HG02759 (cell line): ENCODE measurements at regions not wholly inside any gene's neighbourhood (a gene's known extent, or its start where the extent isn't known, plus 50 kb on each side); places are given as distances from the start of the nearest gene placed in this dataset.

Experiments used
- ATAC-seq: cut with Tn5 transposase; IDR thresholded peaks from one replicate; pipeline ENCODE4 v1.9.1; 2021; ENCODE audit warnings: mild to moderate bottlenecking, moderate library complexity; ENCODE audit not compliant: unreplicated experiment

GRCh38 chr5:54746777-54747398, 229.3 kb downstream of the SNX18 start:
- ATAC-seq, result no peak

DNA sequence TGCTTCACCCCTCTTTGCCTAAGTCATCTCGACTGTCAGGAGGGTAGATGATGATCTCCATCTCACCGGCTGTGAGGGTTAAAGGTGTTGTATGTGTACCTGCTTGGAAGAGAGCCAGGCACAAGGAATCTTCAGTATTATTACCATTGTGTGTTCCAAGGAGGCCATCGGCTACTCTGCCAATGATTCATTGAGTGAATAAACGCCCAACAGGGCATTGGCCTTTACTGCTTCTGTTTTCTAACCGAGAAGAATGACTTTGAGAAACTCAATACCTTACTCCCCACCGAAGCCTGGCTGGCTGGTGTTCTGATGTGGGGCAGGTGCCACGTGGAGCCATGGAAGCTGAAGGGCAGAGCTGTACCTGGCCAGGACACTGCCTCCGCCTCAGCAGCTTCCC, 228.8 kb downstream of the SNX18 start:
- ATAC-seq, result no peak

DNA sequence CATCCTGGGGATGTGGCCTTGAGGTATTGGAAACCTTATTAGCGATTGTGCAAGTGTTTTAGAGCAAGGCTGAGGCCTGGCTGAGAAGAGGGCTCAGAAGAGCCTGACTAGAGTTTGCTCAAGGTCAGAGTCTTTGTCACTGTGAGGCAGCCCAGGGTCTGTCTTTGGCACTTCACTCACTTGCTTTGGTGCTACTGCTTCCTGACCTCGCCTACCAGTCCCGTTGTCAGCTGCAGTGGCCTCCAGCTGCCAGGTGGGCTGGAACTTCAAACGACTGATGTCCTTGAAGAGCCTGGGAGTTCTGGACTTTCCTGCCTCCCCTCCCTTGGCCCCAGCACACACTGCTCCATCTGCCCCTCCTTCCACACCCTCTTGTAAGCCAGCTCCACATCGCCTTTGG, 228.0 kb downstream of the SNX18 start:
- ATAC-seq, result no peak

DNA sequence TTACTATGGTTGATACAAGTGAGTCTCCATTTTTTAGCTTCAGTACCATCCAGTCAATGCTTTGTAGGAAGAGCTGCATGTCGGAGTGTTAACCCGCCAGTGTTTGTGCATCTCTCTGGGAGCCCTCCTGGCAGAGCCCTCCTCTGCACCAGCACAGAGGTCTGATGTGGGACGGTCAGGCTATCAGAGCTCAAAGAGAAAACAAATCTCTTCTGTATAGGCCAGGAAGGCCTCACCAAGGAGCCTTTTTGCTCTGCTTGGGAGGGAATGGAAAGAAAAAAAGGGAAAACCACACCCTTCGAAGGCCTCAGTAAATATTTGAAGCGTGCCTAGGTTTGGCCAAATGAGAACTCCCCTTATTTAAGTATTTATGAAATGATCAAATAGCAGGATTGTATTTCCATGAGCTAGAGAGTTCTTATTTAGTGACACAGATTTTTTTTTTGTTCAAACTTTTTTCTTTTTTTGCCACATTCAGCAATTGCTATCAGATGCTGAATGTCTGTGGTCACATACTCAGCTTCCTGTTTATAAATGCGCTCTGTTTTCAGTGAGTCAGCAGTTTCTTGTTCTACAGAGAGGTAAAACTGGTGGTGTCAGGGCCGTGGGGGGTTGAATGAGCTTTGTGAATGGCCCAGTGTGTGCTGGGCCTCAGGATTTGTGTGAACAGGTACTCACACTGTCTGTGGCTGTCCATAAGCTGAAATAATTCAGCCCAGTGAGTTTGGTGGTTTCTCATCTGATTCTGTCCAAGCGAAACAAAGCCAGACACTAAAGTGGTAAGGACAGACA, 226.6 kb downstream of the SNX18 start:
- ATAC-seq, result peak; percentile 74

GRCh38 chr5:54743581-54743980, 226.0 kb downstream of the SNX18 start:
- no peak for ATAC-seq

DNA sequence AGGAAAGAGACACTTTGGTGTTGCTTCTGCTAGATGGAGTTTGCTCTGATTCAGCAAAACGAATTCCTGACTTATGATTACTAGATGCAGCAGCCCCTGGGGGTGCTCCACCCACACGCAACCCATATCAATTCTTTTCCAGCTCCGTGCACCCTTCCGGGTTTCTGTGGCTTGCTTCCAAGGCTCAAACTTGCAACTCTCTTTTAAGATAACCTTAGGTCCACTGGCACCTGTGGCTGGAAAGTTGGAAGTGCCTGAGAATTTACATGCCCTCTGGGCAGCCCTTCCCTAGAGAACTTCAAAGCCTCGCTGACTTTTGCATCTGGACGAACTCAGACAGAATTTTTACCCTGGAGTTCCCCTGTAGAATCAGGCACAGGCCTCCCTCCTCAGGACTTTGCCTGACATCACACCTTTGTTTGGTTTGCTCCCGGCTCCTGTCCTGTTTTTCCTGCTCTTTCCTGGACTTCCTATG, 224.9 kb downstream of the SNX18 start:
- ATAC-seq, result no peak

- no peak for ATAC-seq
These were observed 224.2 kb downstream of the SNX18 start for GRCh38 chr5:54741711-54742110.

GRCh38 chr5:54740141-54740540, 222.6 kb downstream of the SNX18 start:
- ATAC-seq, result no peak

DNA sequence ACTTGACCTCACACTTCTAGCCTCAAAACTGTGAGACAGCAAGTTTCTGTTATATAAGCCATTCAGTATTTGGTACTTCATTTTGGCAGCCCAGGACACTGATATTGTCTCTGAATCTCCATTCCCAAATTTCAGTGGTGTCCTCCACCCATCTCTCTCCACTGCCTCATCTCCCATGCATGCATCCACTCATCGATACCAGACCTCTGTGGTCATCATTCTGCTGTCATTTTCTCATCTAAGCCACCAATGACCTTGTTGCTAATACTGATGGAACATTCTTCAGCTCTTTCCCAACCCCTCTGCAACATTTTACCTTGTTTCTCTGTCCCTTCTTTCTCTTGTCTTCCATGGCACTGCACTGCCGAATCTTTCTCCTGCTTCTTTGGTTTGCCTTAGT, 221.8 kb downstream of the SNX18 start:
- no peak for ATAC-seq

DNA sequence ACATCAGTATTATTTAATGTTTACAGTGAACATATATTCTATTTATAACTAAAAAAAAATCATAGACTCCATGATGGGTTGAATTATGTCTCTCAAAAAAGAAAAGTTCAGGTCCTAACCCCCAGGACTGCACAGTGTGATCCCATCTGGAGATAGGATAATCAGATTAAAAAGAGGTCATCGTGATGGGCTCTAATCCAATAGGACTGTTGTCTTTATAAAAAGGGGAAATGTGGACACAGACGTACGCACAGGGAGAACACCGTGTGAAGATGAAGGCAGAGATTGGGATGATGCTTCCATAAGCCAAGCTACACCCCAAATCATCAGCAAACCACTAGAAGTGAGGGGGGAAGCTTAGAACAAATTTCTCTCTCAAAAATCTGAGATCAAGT, 221.4 kb downstream of the SNX18 start:
- ATAC-seq, result no peak

DNA sequence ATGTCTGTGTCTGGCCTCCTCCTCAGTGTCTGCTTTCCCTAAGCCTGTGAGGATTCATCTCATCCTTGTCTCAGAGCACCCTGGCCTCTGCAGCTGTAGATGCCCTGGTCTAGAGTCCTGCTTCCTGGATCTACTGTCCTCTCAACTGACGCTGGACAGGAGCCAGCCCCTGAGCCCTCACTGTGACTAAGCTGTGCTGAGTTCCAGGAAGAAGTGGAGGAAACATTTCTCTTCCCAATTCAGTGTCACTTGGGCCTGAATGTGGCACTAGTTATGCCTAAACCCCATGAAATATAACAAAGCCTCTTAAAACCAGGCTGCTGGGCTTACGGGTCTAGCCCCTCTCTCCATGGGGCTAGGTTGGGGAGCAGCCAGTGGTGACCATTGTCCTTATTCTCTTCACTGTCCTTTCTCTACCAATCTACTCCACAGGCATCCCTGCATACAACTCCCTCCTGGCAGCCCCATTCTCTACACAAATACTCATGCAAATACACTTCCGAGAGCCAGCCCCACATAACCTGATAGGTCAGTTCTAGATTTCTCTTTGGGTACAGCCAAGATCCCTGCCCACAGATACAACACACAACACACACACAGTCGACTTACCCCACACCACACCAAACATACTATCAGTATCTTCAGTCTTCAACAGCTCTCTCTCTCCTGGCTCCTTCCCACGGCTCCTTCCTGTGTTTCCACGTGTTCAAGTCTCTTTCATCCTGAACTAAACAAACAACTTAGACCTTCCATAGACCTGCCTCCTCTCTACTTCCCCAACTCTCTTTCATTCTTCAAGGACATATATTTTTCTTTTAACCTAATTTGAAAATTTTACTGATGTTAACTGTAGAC, 220.8 kb downstream of the SNX18 start:
- ATAC-seq, result no peak

DNA sequence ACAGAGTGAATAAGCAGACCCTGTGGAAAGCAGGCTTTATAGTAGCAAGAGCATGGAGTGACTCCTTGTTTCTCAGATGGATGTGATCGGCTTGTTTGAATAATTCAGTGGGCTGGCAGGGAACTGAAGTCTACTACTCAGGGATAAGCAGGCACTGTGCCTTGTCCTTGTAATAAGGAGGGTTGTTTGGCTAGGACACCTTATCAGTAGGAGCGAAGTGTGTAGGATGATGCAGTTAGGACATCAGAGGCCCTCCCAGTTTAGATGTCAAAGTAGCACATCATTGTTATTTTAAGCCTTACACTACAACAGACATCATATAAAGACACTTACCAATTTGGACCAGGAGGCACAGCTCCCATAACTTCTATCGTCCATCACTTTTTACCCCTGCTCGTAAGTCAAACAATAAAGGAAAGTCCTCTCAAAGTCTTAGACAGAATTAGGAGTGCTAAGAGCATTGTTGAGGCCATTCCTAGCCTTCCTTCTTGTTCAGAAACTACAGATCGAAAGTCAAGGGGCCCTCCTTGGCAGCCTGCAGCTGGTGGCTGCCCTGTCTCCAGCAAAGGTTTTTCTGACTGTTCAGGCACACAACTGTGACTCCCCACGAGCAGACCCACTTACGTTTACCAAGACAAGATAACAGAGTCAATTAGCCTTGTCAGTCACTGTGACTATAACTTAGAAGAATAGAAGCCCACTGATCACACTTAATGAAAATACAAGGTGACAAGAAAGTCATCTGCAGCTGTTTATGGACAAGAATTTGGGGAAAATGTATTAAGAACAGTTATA, 218.6 kb downstream of the SNX18 start:
- no peak for ATAC-seq

GRCh38 chr5:54733101-54733500, 215.5 kb downstream of the SNX18 start:
- no peak for ATAC-seq

DNA sequence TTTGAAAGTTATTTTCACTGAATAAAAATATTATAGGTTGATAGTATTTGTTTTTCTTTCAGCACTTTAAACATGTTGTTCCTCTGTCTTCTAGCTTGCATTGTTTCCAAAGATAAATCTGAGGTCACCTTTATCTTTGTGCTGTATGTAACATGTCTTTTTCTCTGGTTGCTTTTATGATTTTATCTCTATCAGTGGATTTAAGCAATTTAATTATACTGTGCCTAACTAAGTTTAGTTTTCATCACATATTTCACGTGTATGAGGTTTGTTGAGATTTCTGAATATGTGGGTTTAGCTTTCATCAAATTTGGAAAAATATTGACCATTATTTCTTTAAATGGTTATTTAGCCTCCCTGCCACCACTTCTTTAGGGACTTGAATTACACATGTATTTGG, 214.5 kb downstream of the SNX18 start:
- no peak for ATAC-seq

GRCh38 chr5:54728588-54728915, 211.0 kb downstream of the SNX18 start:
- no peak for ATAC-seq

DNA sequence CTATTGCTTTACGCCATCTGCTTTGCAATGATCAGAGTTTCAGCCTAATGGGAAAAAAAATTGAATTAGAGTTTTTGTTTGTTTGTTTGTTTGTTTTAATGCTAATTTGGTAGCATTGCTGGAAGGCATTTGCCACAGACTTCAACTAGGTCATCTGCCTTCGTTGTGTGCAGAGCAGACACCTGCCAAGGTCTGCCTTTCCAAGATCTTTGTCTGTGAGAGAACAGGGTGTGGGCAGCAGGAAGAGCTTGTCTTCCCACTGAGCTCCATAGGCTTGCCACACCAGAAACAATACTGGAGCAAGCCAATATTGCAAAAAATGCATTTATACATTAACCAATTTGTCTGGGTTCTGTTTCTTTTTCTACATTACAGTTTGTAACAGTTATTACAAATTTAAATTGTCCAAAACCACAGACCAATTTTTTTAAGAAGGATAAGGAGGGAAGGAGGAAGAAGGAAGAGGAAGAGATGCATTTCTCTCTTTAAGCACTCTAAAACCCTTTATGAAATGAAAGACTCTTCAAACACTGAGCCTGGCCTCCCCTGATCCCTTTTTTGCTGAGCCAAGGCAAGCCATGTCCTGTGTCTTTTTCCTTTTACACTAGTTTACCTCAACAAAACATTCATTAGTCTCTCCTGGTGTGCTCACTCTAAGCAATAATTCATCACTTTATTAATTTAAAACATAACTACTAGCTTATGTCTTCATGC, 210.5 kb downstream of the SNX18 start:
- no peak for ATAC-seq

DNA sequence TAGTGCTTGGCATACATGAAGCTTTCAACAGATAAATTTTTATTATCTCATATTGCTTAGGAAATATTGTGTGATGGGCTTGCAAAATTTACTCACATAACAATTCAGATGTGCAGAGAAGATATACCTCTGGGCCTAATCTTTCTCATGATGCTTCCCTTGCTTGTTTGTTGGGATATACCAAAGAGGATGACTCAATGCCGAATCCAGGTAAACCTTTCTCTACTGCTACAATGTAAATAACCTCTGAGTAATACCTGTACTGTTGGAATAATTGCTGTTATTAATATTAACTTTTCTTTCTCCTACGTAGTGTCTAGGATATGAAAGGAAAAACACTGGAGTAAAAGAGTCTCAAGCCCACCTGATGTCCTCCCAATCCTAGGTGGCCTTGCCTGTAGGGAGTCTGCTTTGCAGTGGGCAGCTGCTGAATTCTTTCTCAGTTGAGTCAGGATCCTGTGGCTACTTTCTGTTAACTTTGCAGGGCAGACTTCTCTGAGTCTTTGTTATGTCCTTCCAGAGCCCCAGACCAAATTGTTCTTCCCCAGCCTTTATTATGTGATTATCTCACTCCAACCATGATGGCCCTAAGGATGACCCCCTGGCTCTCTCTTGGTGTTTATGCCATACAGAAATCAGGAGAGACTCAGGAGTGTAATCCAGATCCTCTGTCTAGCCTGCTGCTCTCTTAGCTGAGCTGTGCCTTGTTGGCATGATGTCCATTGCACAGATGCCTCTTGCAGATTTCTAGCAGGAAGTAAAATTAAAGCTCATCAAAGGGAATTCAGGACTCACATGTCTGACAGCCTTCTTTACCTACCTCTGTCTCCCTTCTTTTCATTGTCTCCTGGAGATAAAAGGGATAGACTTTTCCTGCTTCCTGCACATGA, 208.1 kb downstream of the SNX18 start:
- ATAC-seq, result no peak

DNA sequence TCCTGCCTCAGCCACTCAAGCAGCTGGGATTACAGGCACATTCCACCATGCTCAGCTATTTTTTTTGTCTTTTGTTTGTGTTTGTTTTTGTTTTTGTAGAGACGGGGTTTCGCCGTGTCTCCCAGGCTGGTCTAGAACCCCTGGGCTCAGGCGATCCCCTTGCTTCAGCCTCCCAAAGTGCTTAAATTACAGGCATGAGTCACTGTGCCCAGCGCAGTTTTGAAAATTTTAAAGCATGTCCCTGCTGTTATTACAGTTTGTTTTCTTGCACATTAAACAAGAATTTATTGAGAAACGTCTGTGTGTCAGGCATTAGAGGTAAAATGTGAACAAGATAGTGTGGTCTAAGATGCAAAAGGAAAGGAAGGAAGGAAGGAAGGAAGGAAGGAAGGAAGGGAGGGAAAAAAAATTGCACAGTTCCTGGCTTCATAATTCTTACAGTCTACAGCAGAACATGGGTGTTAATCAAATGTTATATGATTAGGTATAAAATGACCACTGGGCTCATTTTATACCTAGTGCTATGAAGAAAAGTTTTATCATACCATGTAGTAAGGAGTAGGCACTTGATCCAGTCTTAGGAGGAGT, 205.4 kb downstream of the SNX18 start:
- no peak for ATAC-seq
